ENCODE measurements at regions not wholly inside any gene's neighbourhood (a gene's known extent, or its start where the extent isn't known, plus 50 kb on each side); places are given as distances from the start of the nearest gene placed in this dataset.

GRCh38 chr13:56773148-56773547 is 367.6 kb upstream of the PRR20A start:
- no peak overlapping the region for H2AFZ ChIP-seq (ENCODE audit: low read length)
- H3K79me2 ChIP-seq (ENCODE audit: insufficient read depth, low read depth, low read length): no peaks in the 10 kb centered on the region
- H3K4me2 ChIP-seq (ENCODE audit: low read length): no peak overlapping the region
- CTCF ChIA-PET (ENCODE audit: unreplicated experiment): no interaction called here
- H3K36me3 ChIP-seq (ENCODE audit: insufficient read depth, low read length): no peaks in the 10 kb centered on the region
- intact Hi-C loops (cut with micrococcal nuclease; ENCODE audit: unreplicated experiment): no loop called here
- POLR2A ChIA-PET: no interaction called here
- no peak for TF ChIP-seq EZH2phosphoT487 (IDR thresholded peaks at IDR 0.05; ENCODE audit: borderline replicate concordance, low read depth, low read length)
- TF ChIP-seq, protein P1, sequence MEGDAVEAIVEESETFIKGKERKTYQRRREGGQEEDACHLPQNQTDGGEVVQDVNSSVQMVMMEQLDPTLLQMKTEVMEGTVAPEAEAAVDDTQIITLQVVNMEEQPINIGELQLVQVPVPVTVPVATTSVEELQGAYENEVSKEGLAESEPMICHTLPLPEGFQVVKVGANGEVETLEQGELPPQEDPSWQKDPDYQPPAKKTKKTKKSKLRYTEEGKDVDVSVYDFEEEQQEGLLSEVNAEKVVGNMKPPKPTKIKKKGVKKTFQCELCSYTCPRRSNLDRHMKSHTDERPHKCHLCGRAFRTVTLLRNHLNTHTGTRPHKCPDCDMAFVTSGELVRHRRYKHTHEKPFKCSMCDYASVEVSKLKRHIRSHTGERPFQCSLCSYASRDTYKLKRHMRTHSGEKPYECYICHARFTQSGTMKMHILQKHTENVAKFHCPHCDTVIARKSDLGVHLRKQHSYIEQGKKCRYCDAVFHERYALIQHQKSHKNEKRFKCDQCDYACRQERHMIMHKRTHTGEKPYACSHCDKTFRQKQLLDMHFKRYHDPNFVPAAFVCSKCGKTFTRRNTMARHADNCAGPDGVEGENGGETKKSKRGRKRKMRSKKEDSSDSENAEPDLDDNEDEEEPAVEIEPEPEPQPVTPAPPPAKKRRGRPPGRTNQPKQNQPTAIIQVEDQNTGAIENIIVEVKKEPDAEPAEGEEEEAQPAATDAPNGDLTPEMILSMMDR (conservative IDR thresholded peaks at IDR 0.05; ENCODE audit: low read length): no peak
- no peaks in the 10 kb centered on the region for H3K9me2 ChIP-seq (ENCODE audit: insufficient read depth, low read length)
- H3K27ac ChIP-seq (ENCODE audit: low read depth, low read length, poor library complexity, severe bottlenecking): no peak overlapping the region
- H3K4me1 ChIP-seq (ENCODE audit: insufficient read depth, low read length, poor library complexity, severe bottlenecking): no peaks in the 10 kb centered on the region
- no peak for DNase-seq (ENCODE audit: low spot score)
- no peaks in the 10 kb centered on the region for H3K9me3 ChIP-seq (ENCODE audit: low read length)
- no peak overlapping the region for H3K4me3 ChIP-seq (ENCODE audit: low read depth, low read length, poor library complexity, severe bottlenecking)
- BruUV-seq (replicated peaks): no TSS peak
- H4K20me1 ChIP-seq (ENCODE audit: insufficient read depth, low read length): no peaks in the 10 kb centered on the region

GRCh38 chr13:56789527-56789926 is 351.2 kb upstream of the PRR20A start:
- CTCF ChIA-PET (ENCODE audit: unreplicated experiment): no interaction called here
- TF ChIP-seq, protein P1 (conservative IDR thresholded peaks at IDR 0.05; ENCODE audit: low read length): no peak
- TF ChIP-seq EZH2phosphoT487 (IDR thresholded peaks at IDR 0.05; ENCODE audit: borderline replicate concordance, low read depth, low read length): no peak
- intact Hi-C loops (cut with micrococcal nuclease; ENCODE audit: unreplicated experiment): no loop called here

GRCh38 chr13:56837161-56837560 is 303.6 kb upstream of the PRR20A start:
- no peaks in the 10 kb centered on the region for H3K9me2 ChIP-seq (ENCODE audit: insufficient read depth, low read length)
- CTCF ChIA-PET (ENCODE audit: unreplicated experiment): no interaction called here
- DNase-seq (ENCODE audit: low spot score): no peak

More at GRCh38 chr13:56789527-56789926, 351.2 kb upstream of the PRR20A start:
- Histone ChIP-seq H4K20me1 (ENCODE audit: insufficient read depth, low read length) (no peaks in the 10 kb centered on the region), H3K79me2 (ENCODE audit: insufficient read depth, low read depth, low read length) (no peaks in the 10 kb centered on the region), H3K27ac (ENCODE audit: low read depth, low read length, poor library complexity, severe bottlenecking) (no peak overlapping the region), H3K4me3 (ENCODE audit: low read depth, low read length, poor library complexity, severe bottlenecking) (no peak overlapping the region), H2AFZ (ENCODE audit: low read length) (no peak overlapping the region), H3K9me3 (ENCODE audit: low read length) (peaks cover 11% of the 10 kb centered on the region; the same call in 1 of the 2 replicates), H3K9me2 (ENCODE audit: insufficient read depth, low read length) (no peaks in the 10 kb centered on the region), H3K4me1 (ENCODE audit: insufficient read depth, low read length, poor library complexity, severe bottlenecking) (no peaks in the 10 kb centered on the region), H3K36me3 (ENCODE audit: insufficient read depth, low read length) (no peaks in the 10 kb centered on the region), H3K4me2 (ENCODE audit: low read length) (no peak overlapping the region)
- DNase-seq (ENCODE audit: low spot score): no peak
- POLR2A ChIA-PET: interaction anchor here (0.6 kb wide), 1 partner anchor 1068 kb away, joined by 3 read pairs; no protein-coding TSS in a partner anchor
- no TSS peak for BruUV-seq (replicated peaks)

More at GRCh38 chr13:56837161-56837560, 303.6 kb upstream of the PRR20A start:
- H3K36me3 ChIP-seq (ENCODE audit: insufficient read depth, low read length): no peaks in the 10 kb centered on the region
- no peaks in the 10 kb centered on the region for H3K4me1 ChIP-seq (ENCODE audit: insufficient read depth, low read length, poor library complexity, severe bottlenecking)
- TF ChIP-seq, protein P1 (conservative IDR thresholded peaks at IDR 0.05; ENCODE audit: low read length): no peak
- no peak for TF ChIP-seq EZH2phosphoT487 (IDR thresholded peaks at IDR 0.05; ENCODE audit: borderline replicate concordance, low read depth, low read length)
- no peak overlapping the region for H3K4me3 ChIP-seq (ENCODE audit: low read depth, low read length, poor library complexity, severe bottlenecking)
- no peaks in the 10 kb centered on the region for H3K79me2 ChIP-seq (ENCODE audit: insufficient read depth, low read depth, low read length)
- no TSS peak for BruUV-seq (replicated peaks)
- H3K4me2 ChIP-seq (ENCODE audit: low read length): no peak overlapping the region
- no peak overlapping the region for H2AFZ ChIP-seq (ENCODE audit: low read length)
- intact Hi-C loops (cut with micrococcal nuclease; ENCODE audit: unreplicated experiment): no loop called here
- H4K20me1 ChIP-seq (ENCODE audit: insufficient read depth, low read length): no peaks in the 10 kb centered on the region
- POLR2A ChIA-PET: interaction anchor here (0.7 kb wide), 1 partner anchor 337 kb away, joined by 4 read pairs; no protein-coding TSS in a partner anchor
- no peaks in the 10 kb centered on the region for H3K9me3 ChIP-seq (ENCODE audit: low read length)
- H3K27ac ChIP-seq (ENCODE audit: low read depth, low read length, poor library complexity, severe bottlenecking): no peak overlapping the region
